Kidney (tissue), 13 donors: ENCODE measurements at regions not wholly inside any gene's neighbourhood (a gene's known extent, or its start where the extent isn't known, plus 50 kb on each side); places are given as distances from the start of the nearest gene placed in this dataset.

Experiments
- DNase-seq, 5 donors: peaks; one replicate each; pipeline ENCODE4 v3.0.0-alpha.2; 2013 to 2020
- FAIRE-seq: peaks from 2 replicates; lab custom pipeline; 2012; peaks lifted over from hg19 to GRCh38; lab: Jason Lieb, UNC
- H3K27ac ChIP-seq, 2 donors: one replicate each; pipeline ENCODE4 v1.7.0; 2013; ENCODE audit warnings: low read depth in 2 of 2, low read length in 2 of 2, inconsistent platforms in 1 of 2
- H3K27me3 ChIP-seq: one replicate; pipeline ENCODE4 v1.7.1; 2013; ENCODE audit warnings: low read length, inconsistent platforms; ENCODE audit not compliant: control insufficient read depth, insufficient read depth
- H3K36me3 ChIP-seq, 3 donors: one replicate each; pipeline versions ENCODE4 v1.7.0 to v1.7.1; 2013; ENCODE audit warnings: low read length in 3 of 3, control low read depth in 1 of 3, inconsistent platforms in 1 of 3; ENCODE audit not compliant: insufficient read depth in 3 of 3, control insufficient read depth in 2 of 3
- H3K4me1 ChIP-seq, 3 donors: one replicate each; pipeline versions ENCODE4 v1.7.0 to v1.7.1; 2013; ENCODE audit warnings: low read length in 3 of 3, inconsistent platforms in 1 of 3, low read depth in 1 of 3; ENCODE audit not compliant: control insufficient read depth in 2 of 3, insufficient read depth in 2 of 3
- H3K4me3 ChIP-seq, 3 donors: one replicate each; pipeline versions ENCODE4 v1.7.0 to v1.8.1; 2013; ENCODE audit warnings: low read length in 3 of 3, control low read depth in 1 of 3, inconsistent platforms in 1 of 3
- H3K9ac ChIP-seq, 3 donors: one replicate each; pipeline versions ENCODE4 v1.7.0 to v1.7.1; 2013; ENCODE audit warnings: low read length in 3 of 3, control low read depth in 1 of 3, inconsistent platforms in 1 of 3
- H3K9me3 ChIP-seq, 3 donors: one replicate each; pipeline versions ENCODE4 v1.7.0 to v1.7.1; 2013; ENCODE audit warnings: low read length in 3 of 3, control low read depth in 1 of 3, inconsistent platforms in 1 of 3; ENCODE audit not compliant: control insufficient read depth in 2 of 3, insufficient read depth in 1 of 3
- CTCF ChIP-seq: IDR thresholded peaks from 3 replicates; pipeline ENCODE4 v1.5.1; 2012; ENCODE audit warnings: mild to moderate bottlenecking, moderate library complexity, borderline replicate concordance; ENCODE audit not compliant: insufficient read depth; ENCODE audit errors: extremely low read depth
- intact Hi-C: fragments of 100-400 bp; cut with DNase I; formaldehyde crosslinking; loops from one replicate; pipeline ENCODE4 v1.11.1; 2022
- donor health status: control.
- donor health status: control.
- donor health status: control.
- donor health status: control.
- donor health status: control.
- donor health status: DM: yes; HTN: yes; CAD: no.
- donor health status: Normal renal cell carcinoma (clear cell type).

GRCh38 chr10:78879621-78880020, 189.1 kb upstream of the ZMIZ1 start:
- TF ChIP-seq CTCF = no peak
- Histone ChIP-seq H3K9me3 (no peaks in the 10 kb centered on the region), H3K4me1 (no peaks in the 10 kb centered on the region), H3K27ac (no peak overlapping the region), H3K4me3 (no peak overlapping the region), H3K36me3 (no peaks in the 10 kb centered on the region), H3K9ac (no peak overlapping the region), H3K27me3 (no peaks in the 10 kb centered on the region)
- DNase-seq = no peak
- intact Hi-C loops = no loop called here
- no peak for FAIRE-seq

- no peak overlapping the region for H3K4me3 ChIP-seq
- FAIRE-seq (no peak), DNase-seq (no peak)
- intact Hi-C loops = no loop called here
- no peak for TF ChIP-seq CTCF
- no peaks in the 10 kb centered on the region for H3K4me1 ChIP-seq
- no peak overlapping the region for H3K27ac ChIP-seq
- peaks cover 0 to 8% (median 0%) of the 10 kb centered on the region in 3 donors for H3K9me3 ChIP-seq
- H3K9ac ChIP-seq = no peak overlapping the region
- H3K36me3 ChIP-seq = no peaks in the 10 kb centered on the region
- H3K27me3 ChIP-seq = no peaks in the 10 kb centered on the region
These were observed 182.6 kb upstream of the ZMIZ1 start for GRCh38 chr10:78886129-78886528.

DNA sequence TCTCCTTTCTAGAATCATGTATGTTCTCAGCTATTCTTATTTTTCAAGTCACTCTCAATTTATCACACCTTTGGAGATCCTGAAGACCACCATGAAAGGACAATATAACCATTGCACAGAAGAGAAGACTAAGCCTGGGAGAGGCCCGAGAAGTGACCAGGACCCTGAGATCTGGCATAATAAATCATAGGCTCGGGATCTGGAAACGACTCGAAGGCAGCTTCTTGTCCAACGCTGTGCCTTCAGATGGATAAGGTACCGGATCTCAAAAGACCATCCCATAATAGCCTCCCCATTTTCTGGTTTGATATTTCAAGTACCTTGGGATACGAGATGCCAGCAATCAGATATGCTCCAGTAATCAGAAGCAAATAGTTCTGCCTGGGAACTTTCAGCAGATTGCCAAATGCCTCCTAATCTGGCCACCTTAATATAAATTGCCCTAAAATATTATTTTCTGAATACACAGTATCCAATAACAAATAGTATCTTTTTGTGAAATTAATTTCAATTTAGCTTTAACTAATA, 179.2 kb upstream of the ZMIZ1 start:
- Histone ChIP-seq H3K36me3 (no peaks in the 10 kb centered on the region), H3K4me1 (no peaks in the 10 kb centered on the region), H3K27me3 (no peaks in the 10 kb centered on the region), H3K9me3 (peaks cover 0 to 8% (median 0%) of the 10 kb centered on the region in 3 donors), H3K4me3 (no peak overlapping the region), H3K9ac (no peak overlapping the region), H3K27ac (no peak overlapping the region)
- FAIRE-seq (no peak), DNase-seq (peak in 3 of 5 donors; percentile 6 to 48 (median 30))
- TF ChIP-seq CTCF = no peak
- intact Hi-C loops = no loop called here

GRCh38 chr10:78890506-78890905, 178.3 kb upstream of the ZMIZ1 start:
- FAIRE-seq (no peak), DNase-seq (peak in 1 of 5 donors; percentile 9)
- Histone ChIP-seq H3K9ac (no peak overlapping the region), H3K4me1 (no peaks in the 10 kb centered on the region), H3K27ac (no peak overlapping the region), H3K27me3 (no peaks in the 10 kb centered on the region), H3K36me3 (no peaks in the 10 kb centered on the region), H3K4me3 (no peak overlapping the region), H3K9me3 (peaks cover 0 to 8% (median 0%) of the 10 kb centered on the region in 3 donors)
- TF ChIP-seq CTCF = no peak
- intact Hi-C loops = no loop called here
